GM18867 (cell line): ENCODE measurements at regions not wholly inside any gene's neighbourhood (a gene's known extent, or its start where the extent isn't known, plus 50 kb on each side); places are given as distances from the start of the nearest gene placed in this dataset.
"Not testable (repeated sequence)": the region's sequence is repeated elsewhere in the genome, so short reads cannot be mapped to it uniquely, and the experiment has no call there.

Experiments
- ATAC-seq: cut with Tn5 transposase; IDR thresholded peaks from one replicate; pipeline ENCODE4 v1.9.1; 2021; ENCODE audit warnings: mild to moderate bottlenecking, moderate library complexity; ENCODE audit not compliant: unreplicated experiment

- ATAC-seq = not testable (repeated sequence)
Observed at GRCh38 chr16:5165429-5165828, 67.8 kb upstream of the EEF2KMT start.

- not testable (repeated sequence) for ATAC-seq
Observed at GRCh38 chr16:5162801-5163200, 65.2 kb upstream of the EEF2KMT start.

- ATAC-seq = not testable (repeated sequence)
Observed at GRCh38 chr16:5161888-5162287, 64.3 kb upstream of the EEF2KMT start.

- not testable (repeated sequence) for ATAC-seq
Observed at GRCh38 chr16:5160010-5160409, 62.4 kb upstream of the EEF2KMT start.

GRCh38 chr16:5159537-5159936, 61.9 kb upstream of the EEF2KMT start:
- not testable (repeated sequence) for ATAC-seq

GRCh38 chr16:5158494-5158893, 60.9 kb upstream of the EEF2KMT start:
- no peak for ATAC-seq

- not testable (repeated sequence) for ATAC-seq
Observed at GRCh38 chr16:5156486-5156885, 58.9 kb upstream of the EEF2KMT start.

GRCh38 chr16:5154006-5154405, 56.4 kb upstream of the EEF2KMT start:
- ATAC-seq = not testable (repeated sequence)

- not testable (repeated sequence) for ATAC-seq
Observed at GRCh38 chr16:5151409-5151808, 53.8 kb upstream of the EEF2KMT start.
